ENCODE measurements at regions not wholly inside any gene's neighbourhood (a gene's known extent, or its start where the extent isn't known, plus 50 kb on each side); places are given as distances from the start of the nearest gene placed in this dataset.
"Not testable (repeated sequence)": the region's sequence is repeated elsewhere in the genome, so short reads cannot be mapped to it uniquely, and the experiment has no call there.

GRCh38 chr5:92147266-92147665 is 764.1 kb upstream of the ARRDC3 start:
- Histone ChIP-seq H3K4me3 (ENCODE audit: extremely low read depth, insufficient read depth, low read length, poor library complexity, severe bottlenecking) (no peak overlapping the region), H3K36me3 (ENCODE audit: control insufficient read depth, insufficient read depth, low read length) (no peaks in the 10 kb centered on the region), H3K27ac (ENCODE audit: low read depth, low read length, severe bottlenecking) (peak overlapping the region; percentile 46), H3K9me3 (ENCODE audit: control insufficient read depth, low read length) (no peaks in the 10 kb centered on the region), H3K4me1 (ENCODE audit: control insufficient read depth, insufficient read depth, low read length, poor library complexity, severe bottlenecking) (no peaks in the 10 kb centered on the region)
- WGBS, 2 experiments (ENCODE audit: insufficient coverage in 2 of 2) = 86% methylated on average over 1 to 2 of the region's 3 CpGs

GRCh38 chr5:92145852-92146251 is 762.7 kb upstream of the ARRDC3 start:
- Histone ChIP-seq H3K9me3 (ENCODE audit: control insufficient read depth, low read length) (no peaks in the 10 kb centered on the region), H3K4me3 (ENCODE audit: extremely low read depth, insufficient read depth, low read length, poor library complexity, severe bottlenecking) (no peak overlapping the region), H3K27ac (ENCODE audit: low read depth, low read length, severe bottlenecking) (no peak overlapping the region), H3K36me3 (ENCODE audit: control insufficient read depth, insufficient read depth, low read length) (no peaks in the 10 kb centered on the region), H3K4me1 (ENCODE audit: control insufficient read depth, insufficient read depth, low read length, poor library complexity, severe bottlenecking) (no peaks in the 10 kb centered on the region)
- WGBS, 2 experiments (ENCODE audit: insufficient coverage in 2 of 2) = no CpG with 5 or more reads among the region's 3 CpGs

- 80 to 100% methylated on average over 2 to 3 of the region's 3 CpGs for WGBS, 2 experiments (ENCODE audit: insufficient coverage in 2 of 2)
- Histone ChIP-seq H3K27ac (ENCODE audit: low read depth, low read length, severe bottlenecking) (no peak overlapping the region), H3K9me3 (ENCODE audit: control insufficient read depth, low read length) (no peaks in the 10 kb centered on the region), H3K4me1 (ENCODE audit: control insufficient read depth, insufficient read depth, low read length, poor library complexity, severe bottlenecking) (no peaks in the 10 kb centered on the region), H3K36me3 (ENCODE audit: control insufficient read depth, insufficient read depth, low read length) (no peaks in the 10 kb centered on the region), H3K4me3 (ENCODE audit: extremely low read depth, insufficient read depth, low read length, poor library complexity, severe bottlenecking) (no peak overlapping the region)
Measured at GRCh38 chr5:92144824-92145223, 761.7 kb upstream of the ARRDC3 start.

GRCh38 chr5:92132294-92132908 is 749.3 kb upstream of the ARRDC3 start:
- not testable (repeated sequence) for H3K4me3 ChIP-seq (ENCODE audit: extremely low read depth, insufficient read depth, low read length, poor library complexity, severe bottlenecking); H3K36me3 ChIP-seq (ENCODE audit: control insufficient read depth, insufficient read depth, low read length); H3K9me3 ChIP-seq (ENCODE audit: control insufficient read depth, low read length); H3K27ac ChIP-seq (ENCODE audit: low read depth, low read length, severe bottlenecking); H3K4me1 ChIP-seq (ENCODE audit: control insufficient read depth, insufficient read depth, low read length, poor library complexity, severe bottlenecking)
- 92% methylated on average over 2 of the region's 5 CpGs; no CpG with 5 or more reads in 1 of the 2 experiments for WGBS, 2 experiments (ENCODE audit: insufficient coverage in 2 of 2)

GRCh38 chr5:92126182-92126581 is 743.1 kb upstream of the ARRDC3 start:
- no CpG with 5 or more reads among the region's 1 CpG for WGBS, 2 experiments (ENCODE audit: insufficient coverage in 2 of 2)
- H3K27ac ChIP-seq (ENCODE audit: low read depth, low read length, severe bottlenecking) = no peak overlapping the region
- H3K36me3 ChIP-seq (ENCODE audit: control insufficient read depth, insufficient read depth, low read length) = no peaks in the 10 kb centered on the region
- no peaks in the 10 kb centered on the region for H3K9me3 ChIP-seq (ENCODE audit: control insufficient read depth, low read length)
- no peak overlapping the region for H3K4me3 ChIP-seq (ENCODE audit: extremely low read depth, insufficient read depth, low read length, poor library complexity, severe bottlenecking)
- no peaks in the 10 kb centered on the region for H3K4me1 ChIP-seq (ENCODE audit: control insufficient read depth, insufficient read depth, low read length, poor library complexity, severe bottlenecking)

- no peak overlapping the region for H3K27ac ChIP-seq (ENCODE audit: low read depth, low read length, severe bottlenecking)
- H3K36me3 ChIP-seq (ENCODE audit: control insufficient read depth, insufficient read depth, low read length) = no peaks in the 10 kb centered on the region
- no peaks in the 10 kb centered on the region for H3K4me1 ChIP-seq (ENCODE audit: control insufficient read depth, insufficient read depth, low read length, poor library complexity, severe bottlenecking)
- H3K4me3 ChIP-seq (ENCODE audit: extremely low read depth, insufficient read depth, low read length, poor library complexity, severe bottlenecking) = no peak overlapping the region
- H3K9me3 ChIP-seq (ENCODE audit: control insufficient read depth, low read length) = no peaks in the 10 kb centered on the region
- 71% methylated on average over 1 of the region's 1 CpG; no CpG with 5 or more reads in 1 of the 2 experiments for WGBS, 2 experiments (ENCODE audit: insufficient coverage in 2 of 2)
Measured at GRCh38 chr5:92119110-92119509, 736.0 kb upstream of the ARRDC3 start.

GRCh38 chr5:92106808-92107207 is 723.7 kb upstream of the ARRDC3 start:
- Histone ChIP-seq H3K4me3 (ENCODE audit: extremely low read depth, insufficient read depth, low read length, poor library complexity, severe bottlenecking) (no peak overlapping the region), H3K27ac (ENCODE audit: low read depth, low read length, severe bottlenecking) (no peak overlapping the region), H3K4me1 (ENCODE audit: control insufficient read depth, insufficient read depth, low read length, poor library complexity, severe bottlenecking) (no peaks in the 10 kb centered on the region), H3K9me3 (ENCODE audit: control insufficient read depth, low read length) (no peaks in the 10 kb centered on the region), H3K36me3 (ENCODE audit: control insufficient read depth, insufficient read depth, low read length) (no peaks in the 10 kb centered on the region)
- WGBS, 2 experiments (ENCODE audit: insufficient coverage in 2 of 2) = no CpG with 5 or more reads among the region's 1 CpG

- no peaks in the 10 kb centered on the region for H3K4me1 ChIP-seq (ENCODE audit: control insufficient read depth, insufficient read depth, low read length, poor library complexity, severe bottlenecking)
- H3K9me3 ChIP-seq (ENCODE audit: control insufficient read depth, low read length) = no peaks in the 10 kb centered on the region
Measured at GRCh38 chr5:92104126-92104525, 721.0 kb upstream of the ARRDC3 start.

GRCh38 chr5:92102313-92102712 is 719.2 kb upstream of the ARRDC3 start:
- no peak overlapping the region for H3K27ac ChIP-seq (ENCODE audit: low read depth, low read length, severe bottlenecking)
- no peaks in the 10 kb centered on the region for H3K4me1 ChIP-seq (ENCODE audit: control insufficient read depth, insufficient read depth, low read length, poor library complexity, severe bottlenecking)
- H3K36me3 ChIP-seq (ENCODE audit: control insufficient read depth, insufficient read depth, low read length) = no peaks in the 10 kb centered on the region
- WGBS, 2 experiments (ENCODE audit: insufficient coverage in 2 of 2) = 76 to 97% methylated on average over 3 of the region's 3 CpGs
- H3K4me3 ChIP-seq (ENCODE audit: extremely low read depth, insufficient read depth, low read length, poor library complexity, severe bottlenecking) = no peak overlapping the region
- H3K9me3 ChIP-seq (ENCODE audit: control insufficient read depth, low read length) = no peaks in the 10 kb centered on the region

More at GRCh38 chr5:92104126-92104525, 721.0 kb upstream of the ARRDC3 start:
- H3K4me3 ChIP-seq (ENCODE audit: extremely low read depth, insufficient read depth, low read length, poor library complexity, severe bottlenecking) = no peak overlapping the region
- no peaks in the 10 kb centered on the region for H3K36me3 ChIP-seq (ENCODE audit: control insufficient read depth, insufficient read depth, low read length)
- no peak overlapping the region for H3K27ac ChIP-seq (ENCODE audit: low read depth, low read length, severe bottlenecking)

GRCh38 chr5:92092239-92092638 is 709.1 kb upstream of the ARRDC3 start:
- Histone ChIP-seq H3K36me3 (ENCODE audit: control insufficient read depth, insufficient read depth, low read length) (no peaks in the 10 kb centered on the region), H3K9me3 (ENCODE audit: control insufficient read depth, low read length) (no peaks in the 10 kb centered on the region), H3K27ac (ENCODE audit: low read depth, low read length, severe bottlenecking) (no peak overlapping the region), H3K4me1 (ENCODE audit: control insufficient read depth, insufficient read depth, low read length, poor library complexity, severe bottlenecking) (no peaks in the 10 kb centered on the region), H3K4me3 (ENCODE audit: extremely low read depth, insufficient read depth, low read length, poor library complexity, severe bottlenecking) (no peak overlapping the region)
- WGBS, 2 experiments (ENCODE audit: insufficient coverage in 2 of 2) = 80% methylated on average over 1 of the region's 1 CpG; no CpG with 5 or more reads in 1 of the 2 experiments

- Histone ChIP-seq H3K4me1 (ENCODE audit: control insufficient read depth, insufficient read depth, low read length, poor library complexity, severe bottlenecking) (no peaks in the 10 kb centered on the region), H3K9me3 (ENCODE audit: control insufficient read depth, low read length) (no peaks in the 10 kb centered on the region), H3K27ac (ENCODE audit: low read depth, low read length, severe bottlenecking) (no peak overlapping the region), H3K4me3 (ENCODE audit: extremely low read depth, insufficient read depth, low read length, poor library complexity, severe bottlenecking) (no peak overlapping the region), H3K36me3 (ENCODE audit: control insufficient read depth, insufficient read depth, low read length) (no peaks in the 10 kb centered on the region)
- WGBS, 2 experiments (ENCODE audit: insufficient coverage in 2 of 2) = 88 to 96% methylated on average over 3 to 4 of the region's 8 CpGs
Measured at GRCh38 chr5:92086059-92086811, 703.1 kb upstream of the ARRDC3 start.
